GM12891 (cell line): ENCODE measurements at regions not wholly inside any gene's neighbourhood (a gene's known extent, or its start where the extent isn't known, plus 50 kb on each side); places are given as distances from the start of the nearest gene placed in this dataset.

Experiments used
- DNase-seq: peaks from one replicate; pipeline ENCODE4 v3.0.0; 2011; ENCODE audit warnings: low spot score; ENCODE audit not compliant: insufficient read length
- FAIRE-seq: peaks from 2 replicates; lab custom pipeline; 2011; peaks lifted over from hg19 to GRCh38; lab: Jason Lieb, UNC
- PAX5 ChIP-seq: IDR thresholded peaks from 2 replicates; pipeline ENCODE4 v1.6.1; 2011; ENCODE audit warnings: low read length, moderate library complexity, mild to moderate bottlenecking; ENCODE audit not compliant: insufficient read depth, severe bottlenecking
- POLR2A ChIP-seq: IDR thresholded peaks from 2 replicates; pipeline ENCODE4 v1.6.1; 2011; ENCODE audit warnings: low read depth, low read length, control low read depth
- POLR2AphosphoS5 ChIP-seq: IDR thresholded peaks from 2 replicates; pipeline ENCODE4 v1.6.1; 2011; ENCODE audit warnings: low read depth, low read length, control low read depth
- POU2F2 ChIP-seq: IDR thresholded peaks from 2 replicates; pipeline ENCODE4 v1.6.1; 2011; ENCODE audit warnings: low read depth, mild to moderate bottlenecking, control low read depth, low read length, moderate library complexity
- SPI1 ChIP-seq: IDR thresholded peaks from 2 replicates; pipeline ENCODE4 v1.6.1; 2011; ENCODE audit warnings: low read depth, low read length, control low read depth
- TAF1 ChIP-seq: IDR thresholded peaks from 2 replicates; pipeline ENCODE4 v1.6.1; 2011; ENCODE audit warnings: low read depth, low read length, control low read depth

DNA sequence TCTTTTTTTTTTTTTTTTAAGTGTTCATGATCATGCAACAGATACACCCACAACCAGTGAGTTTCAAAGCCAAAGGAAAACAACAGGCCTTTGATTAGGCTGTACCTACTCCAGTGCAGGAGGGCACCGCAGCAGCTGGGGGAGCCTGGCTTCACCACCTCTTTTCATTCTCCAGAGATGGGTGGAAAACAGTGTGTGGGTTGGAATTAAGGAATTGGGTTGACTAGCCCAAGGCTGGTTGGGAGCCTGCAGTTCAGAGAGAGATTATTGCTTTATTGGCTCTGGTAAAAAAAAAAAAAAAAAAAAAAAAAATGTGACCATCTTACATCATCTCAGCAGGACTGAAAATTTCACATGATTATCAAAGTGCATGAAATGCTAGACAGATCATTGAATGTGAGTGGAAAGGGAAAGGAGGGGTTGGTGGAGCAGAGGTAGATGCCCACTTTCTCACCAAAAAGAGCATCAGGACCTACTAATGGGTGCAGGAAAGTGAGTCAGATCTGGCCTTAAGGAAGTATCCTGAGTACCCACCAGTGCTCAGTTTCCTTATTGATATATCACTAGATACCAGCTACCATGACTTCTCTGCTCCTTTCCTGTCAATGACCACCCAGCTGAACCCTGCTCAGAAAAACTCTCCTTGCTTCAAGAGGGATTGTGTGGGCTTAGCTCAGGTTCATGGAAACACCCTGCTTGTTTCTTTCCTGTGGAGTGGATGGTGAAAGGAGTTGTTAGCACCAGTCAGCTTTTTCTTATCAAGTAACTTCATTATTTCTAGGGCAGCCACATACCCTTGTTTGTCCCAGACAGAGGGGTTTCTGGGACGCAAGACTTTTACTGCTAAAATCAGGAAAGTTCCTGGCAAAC is 54.8 kb upstream of the DYRK2 start:
- FAIRE-seq: no peak
- TF ChIP-seq POLR2AphosphoS5 (no peak), POLR2A (no peak), POU2F2 (no peak), SPI1 (no peak), PAX5 (no peak)
- DNase-seq: no peak

DNA sequence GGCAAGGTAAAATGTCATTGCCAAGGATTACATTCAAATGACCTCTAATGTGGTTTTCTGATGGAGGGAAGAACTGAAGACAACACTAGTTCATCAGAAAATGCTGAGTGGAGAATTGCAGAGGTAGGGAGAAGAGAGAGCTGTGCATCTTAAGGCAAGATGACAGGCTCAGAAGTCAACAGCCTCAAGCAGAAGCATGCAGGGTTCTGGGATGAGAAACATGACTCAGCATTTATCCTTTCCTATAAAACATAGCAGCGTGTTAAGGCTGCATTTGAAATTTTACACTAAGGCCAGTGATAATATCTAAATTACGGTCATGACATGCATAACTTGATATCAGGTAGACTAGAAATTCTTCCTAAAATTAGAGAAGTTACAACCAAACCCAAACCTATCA is 53.7 kb upstream of the DYRK2 start:
- DNase-seq (no peak), FAIRE-seq (peak; percentile 20)
- no peak for TF ChIP-seq POU2F2
- TF ChIP-seq TAF1: no peak
- TF ChIP-seq SPI1: no peak
- TF ChIP-seq PAX5: no peak
- TF ChIP-seq POLR2A: no peak
- no peak for TF ChIP-seq POLR2AphosphoS5

DNA sequence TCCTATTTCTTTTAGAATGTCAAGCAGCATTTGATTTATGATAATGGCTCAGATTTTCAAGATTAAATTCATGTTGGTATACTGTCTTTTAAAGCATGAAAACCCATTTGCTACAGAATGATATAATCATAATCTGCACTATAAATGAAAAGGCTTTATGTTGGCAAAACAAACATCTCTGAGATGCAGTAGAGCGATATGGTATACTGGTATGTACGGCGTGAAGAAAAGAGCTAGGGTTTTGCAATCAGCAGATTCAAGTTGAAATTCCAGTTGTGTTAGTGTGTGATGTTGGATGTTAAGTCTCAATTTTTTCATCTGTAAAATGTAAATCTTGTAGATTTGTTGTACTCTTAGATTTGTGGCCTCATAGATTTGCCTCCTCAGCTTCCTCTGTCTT is 53.2 kb upstream of the DYRK2 start:
- FAIRE-seq: no peak
- DNase-seq: no peak
- no peak for TF ChIP-seq SPI1
- TF ChIP-seq POLR2AphosphoS5: no peak

DNA sequence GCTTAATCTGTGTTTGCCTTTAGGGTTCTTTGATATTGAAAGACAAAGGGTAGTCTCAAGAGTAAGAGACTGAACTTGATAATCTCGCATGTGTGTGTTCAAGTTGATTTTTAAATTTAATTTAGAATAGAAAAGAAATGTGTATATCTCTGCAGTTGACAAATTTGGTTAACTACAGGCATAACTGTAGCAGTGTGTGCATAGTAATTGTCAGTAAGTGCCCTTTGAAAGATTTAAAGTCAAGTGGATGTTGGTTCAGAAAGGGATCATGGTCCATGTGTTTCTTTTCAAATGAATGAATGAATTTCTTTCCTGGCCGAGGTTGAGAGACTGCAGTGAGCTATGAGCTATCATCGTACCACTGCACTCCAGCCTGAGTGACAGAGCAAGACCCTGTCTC is 49.9 kb upstream of the DYRK2 start:
- TF ChIP-seq PAX5: no peak
- TF ChIP-seq TAF1: no peak
- TF ChIP-seq POLR2AphosphoS5: no peak
- no peak for TF ChIP-seq POU2F2
- no peak for TF ChIP-seq POLR2A
- no peak for TF ChIP-seq SPI1
- DNase-seq (no peak), FAIRE-seq (no peak)
